ENCODE measurements at regions not wholly inside any gene's neighbourhood (a gene's known extent, or its start where the extent isn't known, plus 50 kb on each side); places are given as distances from the start of the nearest gene placed in this dataset.

DNA sequence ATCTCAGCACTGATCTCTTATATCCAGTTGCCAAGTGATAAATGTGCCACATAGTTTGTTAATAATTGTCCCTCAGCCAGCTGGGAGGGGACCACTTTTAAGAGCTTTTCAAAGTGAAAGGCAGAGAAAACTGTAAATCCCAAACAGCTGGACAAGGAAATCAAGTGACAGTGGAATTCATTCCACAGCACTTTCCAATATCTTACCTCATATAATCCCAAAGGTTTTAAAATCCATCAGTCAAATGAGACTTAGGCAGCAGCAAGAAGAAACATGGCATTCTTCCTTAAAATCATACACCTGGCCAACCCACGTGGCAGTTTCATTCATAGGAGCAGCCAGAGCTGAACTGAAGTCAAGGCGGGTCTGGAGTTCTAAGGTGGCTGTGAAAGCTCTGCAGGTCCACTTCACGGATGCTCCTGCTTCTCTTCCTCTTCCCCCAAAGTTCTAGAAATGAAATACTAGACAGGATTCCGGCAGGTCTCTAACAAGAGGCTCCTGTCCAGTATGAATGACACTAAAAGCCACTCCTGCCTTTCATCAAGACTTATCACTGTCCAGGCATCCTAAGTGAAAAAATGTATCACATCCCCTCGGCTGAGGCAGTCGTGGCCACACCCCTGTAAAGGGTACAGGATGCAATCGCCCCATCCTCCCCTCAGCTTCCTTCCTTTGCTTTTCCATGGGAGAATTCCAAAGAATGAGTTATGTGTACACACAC lies 190.4 kb upstream of the STK17B start:
- Histone ChIP-seq H3K36me3 (ENCODE audit: control insufficient read depth in 5 of 5, insufficient read depth in 5 of 5, low read length in 5 of 5) (no peaks in the 10 kb centered on the region), H3K4me1 (ENCODE audit: control insufficient read depth in 5 of 5, insufficient read depth in 5 of 5, low read length in 5 of 5) (peaks cover 0 to 32% (median 9%) of the 10 kb centered on the region in 5 donors), H3K9me3 (ENCODE audit: control insufficient read depth in 5 of 5, low read length in 5 of 5) (no peaks in the 10 kb centered on the region), H3K27ac (ENCODE audit: low read depth, low read length) (peak overlapping the region; percentile 12), H3K27me3 (ENCODE audit: control insufficient read depth in 5 of 5, insufficient read depth in 4 of 5, low read length in 5 of 5) (no peaks in the 10 kb centered on the region), H3K9ac (ENCODE audit: low read length in 5 of 5) (peak overlapping the region in 3 of 5 donors; percentile 6 to 56 (median 39)), H3K4me3 (ENCODE audit: low read depth in 1 of 5, low read length in 5 of 5) (peak overlapping the region in 3 of 5 donors; percentile 55 to 63 (median 59))

DNA sequence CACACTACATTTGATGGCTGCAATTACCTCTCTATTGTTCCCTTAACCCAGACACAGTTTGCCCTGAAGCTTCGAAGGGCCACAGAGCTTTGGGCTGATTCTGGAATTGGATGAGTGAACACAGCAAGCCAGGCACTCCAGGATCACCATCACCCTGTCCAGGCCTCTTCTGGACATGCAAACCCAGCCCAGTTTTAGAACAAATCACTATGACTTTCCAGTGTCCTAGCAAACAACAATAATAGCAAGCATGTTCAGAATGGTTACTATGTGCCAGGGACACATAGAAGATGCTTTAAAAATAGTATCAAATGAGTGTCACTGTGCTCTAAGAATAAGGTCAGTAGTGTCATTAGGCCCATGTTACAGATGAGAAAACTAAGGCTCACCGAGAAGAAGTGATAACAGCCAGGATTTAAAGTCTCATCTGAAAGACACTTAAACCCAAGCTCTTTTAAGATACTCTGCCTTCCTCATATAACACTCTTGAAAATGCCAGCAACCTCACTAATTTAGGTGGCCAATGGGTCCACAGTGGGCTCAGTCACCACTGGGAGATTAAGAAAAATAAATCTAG lies 191.7 kb upstream of the STK17B start:
- Histone ChIP-seq H3K9me3 (ENCODE audit: control insufficient read depth in 5 of 5, low read length in 5 of 5) (no peaks in the 10 kb centered on the region), H3K4me3 (ENCODE audit: low read depth in 1 of 5, low read length in 5 of 5) (no peak overlapping the region), H3K4me1 (ENCODE audit: control insufficient read depth in 5 of 5, insufficient read depth in 5 of 5, low read length in 5 of 5) (peaks cover 0 to 23% (median 9%) of the 10 kb centered on the region in 5 donors), H3K27ac (ENCODE audit: low read depth, low read length) (no peak overlapping the region), H3K9ac (ENCODE audit: low read length in 5 of 5) (no peak overlapping the region), H3K36me3 (ENCODE audit: control insufficient read depth in 5 of 5, insufficient read depth in 5 of 5, low read length in 5 of 5) (no peaks in the 10 kb centered on the region), H3K27me3 (ENCODE audit: control insufficient read depth in 5 of 5, insufficient read depth in 4 of 5, low read length in 5 of 5) (no peaks in the 10 kb centered on the region)

DNA sequence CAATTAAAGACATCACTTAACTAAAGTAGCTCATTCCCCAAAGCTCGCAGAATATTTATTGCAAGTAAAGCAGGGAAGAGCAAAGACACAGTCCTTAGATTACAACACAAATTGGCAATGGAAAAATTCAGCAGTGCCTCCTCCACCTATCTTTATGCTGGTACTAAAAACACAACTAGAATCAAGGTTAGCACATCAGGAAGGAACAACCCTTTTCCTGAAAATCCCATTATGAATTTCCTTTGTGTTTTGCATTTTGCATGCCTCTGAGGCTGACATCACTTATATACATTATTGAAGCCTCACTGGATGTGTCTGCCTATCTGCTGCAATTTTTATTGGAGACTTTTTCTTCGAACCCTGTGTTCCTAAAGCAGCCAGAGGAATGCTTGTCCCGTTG lies 193.8 kb upstream of the STK17B start:
- Histone ChIP-seq H3K4me1 (ENCODE audit: control insufficient read depth in 5 of 5, insufficient read depth in 5 of 5, low read length in 5 of 5) (peaks cover 0 to 23% (median 9%) of the 10 kb centered on the region in 5 donors), H3K9me3 (ENCODE audit: control insufficient read depth in 5 of 5, low read length in 5 of 5) (peaks cover 0 to 3% (median 2%) of the 10 kb centered on the region in 5 donors), H3K36me3 (ENCODE audit: control insufficient read depth in 5 of 5, insufficient read depth in 5 of 5, low read length in 5 of 5) (no peaks in the 10 kb centered on the region), H3K4me3 (ENCODE audit: low read depth in 1 of 5, low read length in 5 of 5) (no peak overlapping the region), H3K27me3 (ENCODE audit: control insufficient read depth in 5 of 5, insufficient read depth in 4 of 5, low read length in 5 of 5) (no peaks in the 10 kb centered on the region), H3K27ac (ENCODE audit: low read depth, low read length) (no peak overlapping the region), H3K9ac (ENCODE audit: low read length in 5 of 5) (no peak overlapping the region)

DNA sequence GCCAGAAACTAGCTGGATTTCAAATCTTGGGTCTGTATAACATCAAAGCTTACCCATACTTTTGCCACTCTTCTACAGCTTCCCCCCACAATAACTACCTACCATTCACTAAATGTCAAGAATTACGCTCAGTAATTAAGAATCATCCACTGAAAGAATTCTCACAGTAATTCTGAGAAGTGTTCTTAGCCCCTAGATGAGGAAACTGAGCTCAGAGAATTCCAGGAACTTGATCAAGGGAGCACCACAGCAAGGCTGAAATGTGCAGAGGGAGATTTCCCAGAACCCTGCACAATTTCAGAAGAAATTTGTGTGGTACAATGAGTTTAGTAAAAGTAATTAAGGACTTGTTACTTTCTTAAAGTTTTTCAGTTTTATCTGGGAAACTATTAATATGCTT lies 194.5 kb upstream of the STK17B start:
- H3K4me1 ChIP-seq (ENCODE audit: control insufficient read depth in 5 of 5, insufficient read depth in 5 of 5, low read length in 5 of 5): peaks cover 0 to 23% (median 9%) of the 10 kb centered on the region in 5 donors

DNA sequence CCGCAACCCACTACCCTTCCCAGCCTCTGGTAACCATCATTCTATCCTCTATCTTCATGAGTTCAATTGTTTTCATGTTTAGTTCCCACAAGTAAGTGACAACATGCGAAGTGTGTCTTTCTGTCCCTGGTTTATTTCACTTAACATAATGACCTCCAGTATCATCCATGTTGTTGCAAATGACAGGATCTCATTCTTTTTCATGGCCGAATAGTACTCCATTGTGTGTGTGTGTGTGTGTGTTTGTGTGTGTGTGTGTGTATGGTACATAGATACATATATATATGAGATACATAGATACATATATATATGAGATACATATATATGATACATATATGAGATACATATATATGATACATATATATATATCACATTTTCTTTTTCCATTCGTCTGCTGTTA lies 196.3 kb upstream of the STK17B start:
- Histone ChIP-seq H3K27me3 (ENCODE audit: control insufficient read depth in 5 of 5, insufficient read depth in 4 of 5, low read length in 5 of 5) (no peaks in the 10 kb centered on the region), H3K4me1 (ENCODE audit: control insufficient read depth in 5 of 5, insufficient read depth in 5 of 5, low read length in 5 of 5) (peaks cover 0 to 19% (median 9%) of the 10 kb centered on the region in 5 donors), H3K4me3 (ENCODE audit: low read depth in 1 of 5, low read length in 5 of 5) (no peak overlapping the region), H3K36me3 (ENCODE audit: control insufficient read depth in 5 of 5, insufficient read depth in 5 of 5, low read length in 5 of 5) (no peaks in the 10 kb centered on the region), H3K9me3 (ENCODE audit: control insufficient read depth in 5 of 5, low read length in 5 of 5) (peaks cover 0 to 3% (median 2%) of the 10 kb centered on the region in 5 donors), H3K9ac (ENCODE audit: low read length in 5 of 5) (no peak overlapping the region), H3K27ac (ENCODE audit: low read depth, low read length) (no peak overlapping the region)

More for the DNA sequence above, 194.5 kb upstream of the STK17B start:
- Histone ChIP-seq H3K27me3 (ENCODE audit: control insufficient read depth in 5 of 5, insufficient read depth in 4 of 5, low read length in 5 of 5) (no peaks in the 10 kb centered on the region), H3K27ac (ENCODE audit: low read depth, low read length) (no peak overlapping the region), H3K4me3 (ENCODE audit: low read depth in 1 of 5, low read length in 5 of 5) (no peak overlapping the region), H3K36me3 (ENCODE audit: control insufficient read depth in 5 of 5, insufficient read depth in 5 of 5, low read length in 5 of 5) (no peaks in the 10 kb centered on the region), H3K9ac (ENCODE audit: low read length in 5 of 5) (no peak overlapping the region), H3K9me3 (ENCODE audit: control insufficient read depth in 5 of 5, low read length in 5 of 5) (peaks cover 0 to 3% (median 2%) of the 10 kb centered on the region in 5 donors)

DNA sequence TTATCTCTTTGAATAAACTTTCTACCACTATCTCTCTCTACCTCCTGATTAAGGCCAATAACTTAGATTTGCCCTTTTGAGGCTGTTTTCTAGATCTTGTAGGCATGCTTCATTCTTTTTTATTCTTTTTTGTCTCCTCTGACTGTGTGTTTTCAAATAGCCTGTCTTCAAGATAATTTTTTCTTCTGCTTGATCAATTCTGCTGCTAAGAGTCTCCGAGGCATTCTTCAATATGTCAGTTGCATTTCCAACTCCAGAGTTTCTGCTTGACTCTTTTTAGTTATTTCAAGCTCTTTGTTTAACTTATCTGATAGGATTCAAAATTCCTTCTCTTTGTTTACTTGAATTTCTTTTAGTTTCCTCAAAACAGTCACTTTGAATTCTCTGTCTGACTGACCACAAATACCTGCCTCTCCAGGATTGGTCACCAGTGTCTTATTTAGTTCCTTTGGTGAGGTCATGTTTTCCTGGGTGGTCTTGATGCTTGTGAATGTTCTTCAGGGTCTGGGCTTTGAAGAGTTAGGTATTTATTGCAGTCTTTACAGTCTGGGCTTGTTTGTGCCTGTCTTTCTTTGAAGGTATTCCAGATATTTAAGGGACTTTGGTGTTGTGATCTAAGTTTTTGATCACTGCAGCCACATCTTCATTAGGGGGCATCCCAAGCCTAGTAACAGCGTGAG lies 197.3 kb upstream of the STK17B start:
- no peaks in the 10 kb centered on the region for H3K27me3 ChIP-seq (ENCODE audit: control insufficient read depth in 5 of 5, insufficient read depth in 4 of 5, low read length in 5 of 5)
- no peak overlapping the region for H3K4me3 ChIP-seq (ENCODE audit: low read depth in 1 of 5, low read length in 5 of 5)
- H3K4me1 ChIP-seq (ENCODE audit: control insufficient read depth in 5 of 5, insufficient read depth in 5 of 5, low read length in 5 of 5): peaks cover 0 to 20% (median 9%) of the 10 kb centered on the region in 5 donors
- H3K27ac ChIP-seq (ENCODE audit: low read depth, low read length): no peak overlapping the region
- H3K9me3 ChIP-seq (ENCODE audit: control insufficient read depth in 5 of 5, low read length in 5 of 5): peaks cover 0 to 3% (median 2%) of the 10 kb centered on the region in 5 donors
- no peak overlapping the region for H3K9ac ChIP-seq (ENCODE audit: low read length in 5 of 5)
- H3K36me3 ChIP-seq (ENCODE audit: control insufficient read depth in 5 of 5, insufficient read depth in 5 of 5, low read length in 5 of 5): no peaks in the 10 kb centered on the region

DNA sequence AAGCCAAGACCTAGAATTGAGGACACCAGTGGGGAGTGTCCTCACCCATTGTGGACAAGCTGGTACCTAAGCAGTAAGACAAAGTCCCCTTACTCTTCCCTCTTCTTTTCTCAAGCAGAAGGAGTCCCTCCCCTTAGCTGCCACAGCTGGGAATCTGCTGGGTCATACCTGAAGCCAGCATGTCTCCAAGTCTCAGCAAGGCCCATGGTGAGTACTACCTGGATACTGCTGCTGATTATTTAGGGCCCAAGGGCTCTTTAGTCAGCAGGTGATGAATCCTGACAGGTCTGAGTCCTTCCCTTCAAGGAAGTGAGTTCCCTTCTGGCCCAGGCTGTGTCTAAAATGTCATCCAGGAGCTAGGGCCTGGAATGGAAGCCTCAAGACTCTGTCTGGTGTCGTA lies 198.6 kb upstream of the STK17B start:
- Histone ChIP-seq H3K9me3 (ENCODE audit: control insufficient read depth in 5 of 5, low read length in 5 of 5) (peaks cover 0 to 3% (median 2%) of the 10 kb centered on the region in 5 donors), H3K27ac (ENCODE audit: low read depth, low read length) (no peak overlapping the region), H3K4me3 (ENCODE audit: low read depth in 1 of 5, low read length in 5 of 5) (no peak overlapping the region), H3K36me3 (ENCODE audit: control insufficient read depth in 5 of 5, insufficient read depth in 5 of 5, low read length in 5 of 5) (no peaks in the 10 kb centered on the region), H3K27me3 (ENCODE audit: control insufficient read depth in 5 of 5, insufficient read depth in 4 of 5, low read length in 5 of 5) (no peaks in the 10 kb centered on the region), H3K4me1 (ENCODE audit: control insufficient read depth in 5 of 5, insufficient read depth in 5 of 5, low read length in 5 of 5) (peaks cover 0 to 17% (median 9%) of the 10 kb centered on the region in 5 donors), H3K9ac (ENCODE audit: low read length in 5 of 5) (no peak overlapping the region)

DNA sequence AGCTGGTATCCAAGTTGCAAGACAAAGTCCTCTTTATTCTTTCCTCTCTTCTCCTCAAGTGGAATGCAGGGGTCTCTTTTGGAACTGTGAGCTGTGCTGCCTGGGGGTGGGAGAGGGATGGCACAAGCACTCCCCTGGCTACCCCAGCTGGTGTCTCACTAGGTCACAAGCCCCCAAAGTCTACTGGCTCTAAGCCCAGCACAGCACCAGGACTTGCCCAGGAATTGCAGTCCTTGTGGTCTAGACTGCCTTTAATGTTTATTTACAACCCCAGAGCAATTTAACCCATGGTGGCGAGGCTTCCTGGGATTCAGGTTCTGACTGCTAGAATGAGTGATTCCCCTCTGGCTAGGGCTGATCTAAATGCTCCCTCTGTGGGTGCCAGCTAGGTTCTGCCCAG lies 199.0 kb upstream of the STK17B start:
- Histone ChIP-seq H3K9ac (ENCODE audit: low read length in 5 of 5) (no peak overlapping the region), H3K4me1 (ENCODE audit: control insufficient read depth in 5 of 5, insufficient read depth in 5 of 5, low read length in 5 of 5) (peaks cover 0 to 13% (median 8%) of the 10 kb centered on the region in 5 donors), H3K36me3 (ENCODE audit: control insufficient read depth in 5 of 5, insufficient read depth in 5 of 5, low read length in 5 of 5) (no peaks in the 10 kb centered on the region), H3K9me3 (ENCODE audit: control insufficient read depth in 5 of 5, low read length in 5 of 5) (peaks cover 0 to 3% (median 2%) of the 10 kb centered on the region in 5 donors), H3K27ac (ENCODE audit: low read depth, low read length) (no peak overlapping the region), H3K4me3 (ENCODE audit: low read depth in 1 of 5, low read length in 5 of 5) (no peak overlapping the region), H3K27me3 (ENCODE audit: control insufficient read depth in 5 of 5, insufficient read depth in 4 of 5, low read length in 5 of 5) (no peaks in the 10 kb centered on the region)

DNA sequence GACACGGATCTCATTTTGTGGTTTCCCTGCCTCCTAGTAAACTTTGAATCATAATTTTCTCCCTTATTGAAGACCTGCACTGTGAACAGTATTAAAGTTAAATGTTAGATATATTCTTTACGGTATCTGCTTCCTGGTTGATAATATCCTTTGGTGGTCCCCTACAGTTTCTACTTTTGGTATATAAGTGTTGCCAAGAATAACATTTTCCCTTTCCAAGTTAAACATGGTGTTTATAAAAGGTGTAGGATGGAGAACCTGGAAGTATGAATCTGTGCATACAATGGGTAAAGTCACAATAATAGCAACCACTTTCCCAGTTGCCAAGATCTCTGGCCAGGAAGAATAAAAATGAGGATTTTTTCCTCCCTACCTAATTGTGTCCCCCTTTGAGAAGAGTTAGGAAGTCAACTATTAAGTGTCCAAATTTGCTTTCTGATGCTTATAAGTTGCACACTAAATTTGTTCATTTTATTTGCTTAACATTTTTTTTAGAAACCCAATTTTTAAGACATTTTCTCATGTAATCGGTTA lies 201.0 kb upstream of the STK17B start:
- Histone ChIP-seq H3K27ac (ENCODE audit: low read depth, low read length) (peak overlapping the region; percentile 22), H3K36me3 (ENCODE audit: control insufficient read depth in 5 of 5, insufficient read depth in 5 of 5, low read length in 5 of 5) (no peaks in the 10 kb centered on the region), H3K9me3 (ENCODE audit: control insufficient read depth in 5 of 5, low read length in 5 of 5) (peaks cover 0 to 3% (median 2%) of the 10 kb centered on the region in 5 donors), H3K4me3 (ENCODE audit: low read depth in 1 of 5, low read length in 5 of 5) (no peak overlapping the region), H3K27me3 (ENCODE audit: control insufficient read depth in 5 of 5, insufficient read depth in 4 of 5, low read length in 5 of 5) (no peaks in the 10 kb centered on the region), H3K9ac (ENCODE audit: low read length in 5 of 5) (peak overlapping the region in 1 of 5 donors; percentile 18), H3K4me1 (ENCODE audit: control insufficient read depth in 5 of 5, insufficient read depth in 5 of 5, low read length in 5 of 5) (peaks cover 0 to 11% (median 0%) of the 10 kb centered on the region in 5 donors)

Data from subcutaneous abdominal adipose tissue (tissue), 5 donors.